H1 (cell line): ENCODE measurements at regions not wholly inside any gene's neighbourhood (a gene's known extent, or its start where the extent isn't known, plus 50 kb on each side); places are given as distances from the start of the nearest gene placed in this dataset.

Experiments used
- CTCF ChIA-PET: fragments of 300-600 bp; sonication (Branson Sonifier 250); formaldehyde crosslinking; loops from one replicate; lab custom pipeline; 2021; ENCODE audit not compliant: partially characterized antibody; lab: Charles Lee
- POLR2A ChIA-PET: fragments of 300-600 bp; sonication (Branson Sonifier 250); formaldehyde crosslinking; loops from one replicate; lab custom pipeline; 2021; ENCODE audit warnings: inconsistent platforms; ENCODE audit not compliant: partially characterized antibody; lab: Charles Lee
- DNase-seq, 2 experiments: peaks; one replicate each; pipeline versions ENCODE4 v3.0.0 to v3.0.0-alpha.2; 2010 to 2022; ENCODE audit warnings: low spot score in 2 of 2, low read depth in 1 of 2, mixed read lengths in 1 of 2
- FAIRE-seq: peaks from 2 replicates; lab custom pipeline; 2011; peaks lifted over from hg19 to GRCh38; lab: Jason Lieb, UNC
- H2AFZ ChIP-seq: 2 replicates; pipeline ENCODE4 v1.8.1; 2012; ENCODE audit warnings: low read length, inconsistent platforms
- H2AK5ac ChIP-seq: 2 replicates; pipeline ENCODE4 v1.6.1; 2013; ENCODE audit warnings: low read depth, low read length
- H2BK120ac ChIP-seq: replicated peaks from 2 replicates; pipeline ENCODE3; 2013; ENCODE audit warnings: low read depth, low read length, inconsistent platforms
- H2BK12ac ChIP-seq: 2 replicates; pipeline ENCODE4 v1.6.1; 2013; ENCODE audit warnings: low read depth, low read length
- H2BK15ac ChIP-seq: 2 replicates; pipeline ENCODE4 v1.6.1; 2013; ENCODE audit warnings: low read length
- H2BK20ac ChIP-seq: 2 replicates; pipeline ENCODE4 v1.6.1; 2013; ENCODE audit warnings: low read length
- H2BK5ac ChIP-seq: 2 replicates; pipeline ENCODE4 v1.6.1; 2013; ENCODE audit warnings: low read depth, low read length
- H3K14ac ChIP-seq: 2 replicates; pipeline ENCODE4 v1.6.1; 2013; ENCODE audit warnings: inconsistent platforms; ENCODE audit not compliant: insufficient read length
- H3K18ac ChIP-seq: 2 replicates; pipeline ENCODE4 v1.6.1; 2013; ENCODE audit warnings: low read length; ENCODE audit errors: extremely low read depth
- H3K23ac ChIP-seq: 2 replicates; pipeline ENCODE4 v1.6.1; 2013; ENCODE audit warnings: inconsistent platforms; ENCODE audit not compliant: insufficient read length
- H3K23me2 ChIP-seq: 2 replicates; pipeline ENCODE4 v1.6.1; 2013; ENCODE audit warnings: low read depth, low read length
- H3K27ac ChIP-seq: 2 replicates; pipeline ENCODE4 v1.6.1; 2011; ENCODE audit warnings: low read depth, low read length, inconsistent platforms
- H3K27me3 ChIP-seq, 4 experiments: replicated peaks in 1 of 4; 1 replicate in 1 of 4; 2 replicates in 3 of 4; pipeline versions ENCODE4 v1.6.1 to v1.8.1; 2011 to 2013; ENCODE audit warnings: low read length in 3 of 4, mild to moderate bottlenecking in 3 of 4, inconsistent platforms in 2 of 4, mixed read lengths in 2 of 4, moderate library complexity in 1 of 4; ENCODE audit not compliant: control insufficient read depth in 3 of 4, insufficient read depth in 3 of 4; ENCODE audit errors: extremely low read depth in 1 of 4
- H3K36me3 ChIP-seq, 4 experiments: 2 replicates each; pipeline versions ENCODE4 v1.6.1 to v1.8.1; 2011 to 2013; ENCODE audit warnings: mild to moderate bottlenecking in 4 of 4, low read length in 3 of 4, moderate library complexity in 2 of 4, control low read depth in 1 of 4, inconsistent platforms in 1 of 4; ENCODE audit not compliant: insufficient read depth in 4 of 4, control insufficient read depth in 2 of 4
- H3K4ac ChIP-seq: replicated peaks from 2 replicates; pipeline ENCODE3; 2013; ENCODE audit warnings: low read length, low read depth, mixed read lengths, inconsistent platforms; ENCODE audit not compliant: insufficient read length
- H3K4me1 ChIP-seq, 4 experiments: replicated peaks in 1 of 4; 1 replicate in 1 of 4; 2 replicates in 3 of 4; pipeline versions ENCODE4 v1.6.1 to v1.8.1; 2011 to 2013; ENCODE audit warnings: low read length in 3 of 4, inconsistent platforms in 2 of 4, mixed read lengths in 1 of 4; ENCODE audit not compliant: insufficient read depth in 4 of 4, control insufficient read depth in 3 of 4
- H3K4me2 ChIP-seq, 2 experiments: 2 replicates each; pipeline versions ENCODE4 v1.6.1 to v1.8.1; 2011 to 2013; ENCODE audit warnings: low read depth in 2 of 2, low read length in 2 of 2, control low read depth in 1 of 2, inconsistent platforms in 1 of 2, mild to moderate bottlenecking in 1 of 2; ENCODE audit not compliant: insufficient read depth in 1 of 2
- H3K4me3 ChIP-seq, 4 experiments: fragments of 200-600, 300-600 bp in 1 of 4; sonication (generic), shearing (Covaris generic), sonication (Bioruptor Twin) in 1 of 4; 2 replicates each; pipeline versions ENCODE4 v1.5.1 to v1.8.1; 2011 to 2016; ENCODE audit warnings: low read length in 4 of 4, low read depth in 3 of 4, control low read depth in 2 of 4, inconsistent platforms in 2 of 4, mild to moderate bottlenecking in 2 of 4, mixed read lengths in 1 of 4, moderate library complexity in 1 of 4; ENCODE audit not compliant: insufficient read depth in 2 of 4; ENCODE audit errors: extremely low read depth in 1 of 4
- H3K56ac ChIP-seq: replicated peaks from 2 replicates; pipeline ENCODE3; 2013; ENCODE audit warnings: low read depth, mild to moderate bottlenecking, mixed read lengths, low read length, inconsistent platforms; ENCODE audit not compliant: insufficient read length
- H3K79me1 ChIP-seq: 2 replicates; pipeline ENCODE4 v1.6.1; 2013; ENCODE audit warnings: low read depth, low read length, control low read depth
- H3K79me2 ChIP-seq, 2 experiments: 2 replicates each; pipeline versions ENCODE4 v1.6.1 to v1.8.1; 2012 to 2013; ENCODE audit warnings: low read length in 2 of 2, mild to moderate bottlenecking in 2 of 2, inconsistent platforms in 1 of 2; ENCODE audit not compliant: insufficient read depth in 2 of 2, control insufficient read depth in 1 of 2
- H3K9ac ChIP-seq, 4 experiments: replicated peaks in 1 of 4; 1 replicate in 1 of 4; 2 replicates in 3 of 4; pipeline versions ENCODE4 v1.6.1 to v1.8.1; 2011 to 2013; ENCODE audit warnings: low read depth in 3 of 4, low read length in 3 of 4, control low read depth in 2 of 4, mild to moderate bottlenecking in 2 of 4, moderate library complexity in 2 of 4, inconsistent platforms in 1 of 4; ENCODE audit errors: extremely low read depth in 1 of 4
- H3K9me3 ChIP-seq, 2 experiments: 2 replicates each; pipeline versions ENCODE4 v1.6.1 to v1.8.1; 2012 to 2013; ENCODE audit warnings: mild to moderate bottlenecking in 2 of 2, moderate library complexity in 2 of 2, control low read depth in 1 of 2, inconsistent platforms in 1 of 2, low read depth in 1 of 2, low read length in 1 of 2, mixed read lengths in 1 of 2; ENCODE audit not compliant: insufficient read depth in 2 of 2
- H4K20me1 ChIP-seq, 2 experiments: replicated peaks in 1 of 2; 2 replicates each; pipeline versions ENCODE3 to v1.8.1; 2011 to 2013; ENCODE audit warnings: inconsistent platforms in 2 of 2, low read length in 2 of 2, mild to moderate bottlenecking in 1 of 2; ENCODE audit not compliant: insufficient read depth in 2 of 2, control insufficient read depth in 1 of 2
- H4K5ac ChIP-seq: 2 replicates; pipeline ENCODE4 v1.6.1; 2013; ENCODE audit warnings: low read length, low read depth, mixed read lengths, inconsistent platforms; ENCODE audit not compliant: insufficient read length
- H4K8ac ChIP-seq: 2 replicates; pipeline ENCODE4 v1.8.0; 2013; ENCODE audit warnings: mild to moderate bottlenecking, moderate library complexity, low read length, inconsistent platforms; ENCODE audit not compliant: insufficient read depth; ENCODE audit errors: extremely low read depth
- H4K91ac ChIP-seq: replicated peaks from 2 replicates; pipeline ENCODE3; 2013; ENCODE audit warnings: low read length, mixed read lengths, inconsistent platforms; ENCODE audit not compliant: insufficient read length
- HDAC2 ChIP-seq, 2 experiments: fragments of 300-600 bp in 1 of 2; sonication (generic) in 1 of 2; IDR thresholded peaks; 2 replicates each; pipeline ENCODE4 v1.6.1; 2011 to 2012; ENCODE audit warnings: low read depth in 2 of 2, low read length in 2 of 2, mild to moderate bottlenecking in 2 of 2, moderate library complexity in 2 of 2, borderline replicate concordance in 1 of 2, inconsistent platforms in 1 of 2
- TCF12 ChIP-seq: IDR thresholded peaks from 2 replicates; pipeline ENCODE4 v1.6.1; 2011; ENCODE audit warnings: low read depth, mild to moderate bottlenecking, low read length
- WGBS, 2 experiments: shearing (Covaris generic) in 1 of 2; methylation state at CpG; one replicate each; pipeline versions ENCODE4 v1.1.6 to v1.1.7; 2013 to 2015; ENCODE audit warnings: low lambda C conversion rate in 2 of 2, mixed read lengths in 2 of 2, inconsistent platforms in 1 of 2, low coverage in 1 of 2, missing lambda C conversion rate in 1 of 2; ENCODE audit not compliant: insufficient replicate concordance in 2 of 2, insufficient coverage in 1 of 2, insufficient read length in 1 of 2; ENCODE audit errors: extremely low coverage in 1 of 2, missing lambda C conversion rate in 1 of 2; 5-methylcytosine and 5-hydroxymethylcytosine counted together

DNA sequence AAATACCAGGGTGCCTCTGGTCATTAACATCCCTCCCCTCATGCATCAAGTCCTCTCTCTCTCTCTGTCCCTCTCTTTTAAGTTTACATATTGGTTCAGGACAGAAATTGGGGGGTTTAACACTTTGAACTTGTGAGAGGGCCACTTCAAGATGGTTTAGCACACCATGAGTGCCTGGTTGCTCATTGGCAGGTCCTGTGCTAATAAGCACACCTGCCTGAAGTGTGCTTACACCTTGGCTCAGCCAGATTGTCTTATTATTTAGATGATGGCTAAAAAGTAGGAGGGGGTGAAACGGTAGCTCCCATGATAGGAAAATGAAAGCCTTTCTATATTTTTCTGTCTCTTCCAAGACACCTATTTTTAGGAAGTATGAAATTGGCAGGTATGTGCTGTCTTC is 205.8 kb downstream of the ARL6IP6 start:
- Histone ChIP-seq H3K23me2 (no peaks in the 10 kb centered on the region; the same call in 1 of the 2 replicates), H2AFZ (no peak overlapping the region), H3K36me3 (no peaks in the 10 kb centered on the region), H4K20me1 (no peaks in the 10 kb centered on the region), H3K9ac (no peak overlapping the region), H2BK12ac (no peak overlapping the region), H3K4me1 (no peaks in the 10 kb centered on the region), H3K18ac (no peak overlapping the region), H3K79me1 (no peaks in the 10 kb centered on the region), H3K27ac (no peak overlapping the region), H3K4ac (no peak overlapping the region), H3K4me2 (no peak overlapping the region), H3K79me2 (no peaks in the 10 kb centered on the region), H2BK120ac (no peak overlapping the region), H3K23ac (no peak overlapping the region), H2AK5ac (no peak overlapping the region), H4K91ac (no peak overlapping the region), H3K14ac (no peak overlapping the region), H4K5ac (no peak overlapping the region), H3K27me3 (no peaks in the 10 kb centered on the region), H2BK20ac (no peak overlapping the region), H2BK15ac (no peak overlapping the region), H4K8ac (no peak overlapping the region), H3K56ac (no peak overlapping the region), H2BK5ac (no peak overlapping the region), H3K4me3 (no peak overlapping the region)
- WGBS, 2 experiments, result 100% methylated on average over 1 of the region's 1 CpG; no CpG with 5 or more reads in 1 of the 2 experiments
- no peak for DNase-seq
- ChIA-PET CTCF (interaction anchor here (1.4 kb wide), 1 partner anchor 68 kb away, joined by 4 read pairs; no protein-coding TSS in a partner anchor), POLR2A (no interaction called here)
- no peak for TF ChIP-seq HDAC2 (IDR thresholded peaks at IDR 0.05; ENCODE audit: borderline replicate concordance in 1 of 2, low read depth in 2 of 2, low read length in 2 of 2)
- TF ChIP-seq TCF12, result no peak
- TF ChIP-seq, all 59 proteins: peak for 0
- FAIRE-seq, result no peak
- H3K9me3 ChIP-seq, result no peaks in the 10 kb centered on the region
